ENCODE measurements at regions not wholly inside any gene's neighbourhood (a gene's known extent, or its start where the extent isn't known, plus 50 kb on each side); places are given as distances from the start of the nearest gene placed in this dataset.

DNA sequence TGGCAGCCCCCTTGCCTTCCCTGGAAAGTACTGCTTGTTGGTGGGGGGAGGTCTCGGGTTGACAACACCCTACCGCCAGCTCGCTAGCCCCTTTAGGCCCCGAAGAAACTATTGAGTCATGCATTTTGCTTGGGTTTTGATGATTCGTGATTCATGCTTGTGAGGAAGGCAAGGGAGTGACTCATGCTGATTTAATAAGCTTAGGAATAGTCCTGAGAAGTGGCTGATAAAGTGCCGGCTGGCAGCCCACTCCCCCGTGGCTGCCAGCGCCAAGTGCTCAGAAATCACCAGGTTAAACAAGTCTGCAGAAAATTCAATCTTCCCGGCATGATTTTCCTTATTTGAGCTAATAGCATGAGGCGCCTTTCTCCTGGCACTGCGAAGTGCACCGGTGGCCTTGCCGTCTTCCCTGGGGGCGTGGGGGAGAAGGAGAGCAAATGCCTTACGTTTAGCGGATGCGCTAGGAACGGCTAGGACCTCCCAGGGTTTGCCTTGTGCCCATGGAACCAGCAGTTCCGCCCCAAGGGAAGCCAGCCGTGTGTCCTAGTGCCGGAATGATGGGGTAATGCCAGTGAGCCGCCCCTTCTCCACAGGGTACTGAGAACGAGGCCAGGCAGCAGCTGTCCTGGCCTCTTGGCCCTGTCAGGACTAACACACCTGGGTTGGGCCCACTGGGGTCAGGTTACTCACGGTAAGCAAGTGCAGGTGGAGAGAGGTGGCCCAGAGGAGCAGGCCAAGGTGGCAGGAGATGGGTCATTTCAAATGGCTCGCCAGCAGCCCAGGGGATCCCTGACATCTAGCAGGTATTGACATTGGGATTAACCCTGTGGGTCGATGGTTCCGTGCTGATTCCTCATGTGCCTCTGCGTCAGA is 151.9 kb downstream of the MACROH2A1 start:
- DNase-seq, result peak; percentile 82 to 92 (median 91)

DNA sequence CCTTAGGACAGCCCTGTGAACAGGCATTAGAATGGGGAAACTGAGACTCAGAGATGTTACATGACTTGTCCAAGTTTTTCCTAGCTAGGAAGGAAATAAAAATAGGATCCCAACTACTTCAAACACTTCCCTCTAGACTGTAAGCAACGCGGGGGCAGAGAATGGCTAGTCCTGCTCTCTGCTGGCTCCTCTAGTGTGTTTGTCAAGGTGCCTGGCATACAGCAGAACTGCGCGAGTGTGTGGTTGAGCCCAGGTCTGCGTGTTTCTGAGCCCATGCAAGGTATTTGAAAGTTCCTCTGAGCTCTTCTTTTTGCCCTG is 152.5 kb downstream of the MACROH2A1 start:
- DNase-seq, result peak in 1 of 3 donors; percentile 17

DNA sequence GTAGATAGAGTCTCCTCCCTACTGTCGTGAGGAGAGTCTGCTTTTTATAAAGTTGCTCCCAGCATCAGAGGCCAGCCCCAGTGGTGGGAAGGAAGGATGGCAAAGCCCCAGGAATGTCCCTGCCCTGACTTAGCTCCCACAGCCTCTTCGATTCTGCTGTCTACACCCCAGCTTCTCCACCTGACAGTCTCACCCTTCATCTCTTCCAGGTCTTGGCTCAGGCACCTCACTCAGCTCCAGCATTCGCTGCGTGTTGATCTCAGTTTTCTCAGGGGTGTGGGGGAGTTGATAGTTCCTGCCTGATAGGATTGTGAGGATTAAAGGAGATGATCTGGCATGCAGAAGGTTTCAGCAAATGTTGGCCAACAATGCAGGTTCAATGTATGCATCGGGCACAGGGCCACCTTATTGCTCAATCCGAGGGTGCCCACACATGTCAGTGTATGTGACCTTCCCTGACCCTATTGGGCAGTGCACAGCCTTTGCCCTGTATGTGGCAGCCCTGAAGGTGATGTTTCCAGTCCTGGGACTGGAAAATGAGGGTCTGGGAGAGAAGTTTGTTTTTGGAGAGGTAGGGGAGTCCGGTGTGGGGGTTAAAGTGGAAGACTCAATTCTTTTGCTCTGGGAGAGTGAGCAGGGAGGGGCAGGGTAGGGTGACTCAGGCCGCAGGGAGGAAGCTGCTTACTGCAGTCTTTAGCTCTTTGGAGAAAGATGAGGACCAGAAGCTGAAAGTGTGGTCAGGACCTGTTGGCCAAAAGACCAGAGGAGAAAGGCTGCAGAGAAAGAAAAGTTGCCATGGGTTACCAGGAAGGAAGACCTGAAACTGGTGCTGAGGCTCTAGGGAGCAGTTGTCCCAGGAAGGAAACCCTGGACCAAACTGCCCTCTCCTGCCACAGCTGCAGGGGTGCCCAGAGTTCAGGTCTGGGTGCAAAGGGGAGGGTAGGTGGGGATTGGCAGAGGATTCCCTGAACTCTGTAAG is 153.2 kb downstream of the MACROH2A1 start:
- DNase-seq, result peak; percentile 76 to 79 (median 76)

DNA sequence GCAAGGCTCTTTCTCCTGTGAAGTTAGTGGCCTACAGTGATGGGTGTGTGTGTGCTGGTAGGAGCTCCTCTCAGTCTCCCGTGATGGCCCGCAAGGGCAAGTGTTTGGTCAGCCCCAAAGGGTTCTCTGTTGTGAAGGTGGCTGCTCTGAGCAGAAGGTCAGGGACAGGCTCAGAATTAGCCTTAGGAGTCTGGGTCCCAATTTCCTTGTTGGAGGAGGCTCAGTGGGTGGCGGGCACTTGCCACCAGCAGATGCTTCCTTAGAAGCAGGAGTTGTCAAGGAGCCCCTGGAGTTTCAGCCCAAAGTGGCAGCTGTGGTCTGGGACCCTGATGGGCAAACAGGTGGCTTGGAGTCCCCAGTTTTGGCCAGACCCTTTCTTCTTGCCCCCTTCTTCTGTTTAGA is 154.4 kb downstream of the MACROH2A1 start:
- no peak for DNase-seq

DNA sequence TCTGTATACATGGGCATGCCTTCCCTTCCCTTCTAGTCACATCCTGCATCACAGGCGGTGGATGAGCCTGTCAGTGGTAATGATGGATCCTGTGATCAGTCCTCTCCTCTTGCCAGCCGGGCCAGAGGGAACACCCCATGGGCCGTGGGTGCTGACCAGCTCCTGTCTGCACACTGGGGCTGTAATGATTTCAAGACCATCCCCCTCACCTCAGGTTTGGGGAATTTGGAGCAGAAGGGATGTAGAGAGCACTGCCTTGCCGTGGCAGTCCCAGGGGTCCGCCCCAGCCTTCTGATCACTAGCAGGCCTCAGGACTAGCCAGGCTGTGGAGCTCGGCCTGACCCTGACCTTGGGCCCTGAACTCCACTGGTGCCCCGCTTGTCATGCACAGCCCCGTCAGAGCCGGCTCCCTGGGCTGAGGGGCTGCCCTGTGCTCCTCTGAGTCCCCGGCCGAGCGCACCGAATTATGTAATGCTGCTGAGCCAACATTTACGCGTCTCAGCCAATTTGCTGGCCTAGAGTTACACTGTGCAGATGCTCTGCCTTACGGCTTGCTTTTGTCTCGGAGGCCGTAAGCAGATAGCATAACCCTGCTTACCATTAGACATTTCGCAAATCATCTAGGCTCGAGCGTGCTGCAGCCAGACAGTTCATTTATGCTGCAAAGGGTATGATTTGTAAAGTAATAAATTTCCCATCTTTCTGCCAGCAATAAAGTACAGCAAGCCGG is 155.3 kb downstream of the MACROH2A1 start:
- DNase-seq, result no peak

DNA sequence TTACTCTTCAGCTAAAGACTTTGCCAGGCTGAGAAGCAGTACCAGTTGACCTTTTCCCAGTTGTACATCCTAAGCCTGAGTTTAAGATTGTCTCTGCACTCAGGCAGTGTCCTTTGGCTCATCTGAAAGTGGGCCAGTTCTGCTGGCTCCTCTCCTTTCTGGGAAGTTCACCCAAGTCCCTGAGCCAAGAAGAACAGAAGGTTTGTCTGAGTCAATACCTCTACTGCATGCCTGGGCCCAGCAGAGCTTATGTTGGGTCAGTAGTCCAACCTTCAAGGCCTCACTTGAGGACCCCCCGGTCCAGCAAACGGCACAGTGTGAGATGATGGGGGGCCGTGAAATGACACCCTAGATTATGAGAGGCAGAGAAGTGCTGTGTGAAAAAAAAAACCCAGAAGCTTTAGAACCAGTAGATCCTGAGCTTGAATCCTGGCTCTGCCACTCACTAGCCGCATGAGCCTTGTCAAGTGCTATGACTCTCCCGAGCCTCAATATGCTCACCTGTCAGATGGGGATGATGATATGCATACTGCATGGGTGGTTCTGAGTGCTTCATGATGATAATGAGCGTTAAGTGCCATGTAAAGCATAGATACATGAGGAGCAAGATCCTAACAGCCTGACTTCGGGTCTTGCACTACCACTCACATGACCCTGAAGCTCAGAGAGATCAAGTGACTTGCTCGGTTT is 156.0 kb downstream of the MACROH2A1 start:
- no peak for DNase-seq

DNA sequence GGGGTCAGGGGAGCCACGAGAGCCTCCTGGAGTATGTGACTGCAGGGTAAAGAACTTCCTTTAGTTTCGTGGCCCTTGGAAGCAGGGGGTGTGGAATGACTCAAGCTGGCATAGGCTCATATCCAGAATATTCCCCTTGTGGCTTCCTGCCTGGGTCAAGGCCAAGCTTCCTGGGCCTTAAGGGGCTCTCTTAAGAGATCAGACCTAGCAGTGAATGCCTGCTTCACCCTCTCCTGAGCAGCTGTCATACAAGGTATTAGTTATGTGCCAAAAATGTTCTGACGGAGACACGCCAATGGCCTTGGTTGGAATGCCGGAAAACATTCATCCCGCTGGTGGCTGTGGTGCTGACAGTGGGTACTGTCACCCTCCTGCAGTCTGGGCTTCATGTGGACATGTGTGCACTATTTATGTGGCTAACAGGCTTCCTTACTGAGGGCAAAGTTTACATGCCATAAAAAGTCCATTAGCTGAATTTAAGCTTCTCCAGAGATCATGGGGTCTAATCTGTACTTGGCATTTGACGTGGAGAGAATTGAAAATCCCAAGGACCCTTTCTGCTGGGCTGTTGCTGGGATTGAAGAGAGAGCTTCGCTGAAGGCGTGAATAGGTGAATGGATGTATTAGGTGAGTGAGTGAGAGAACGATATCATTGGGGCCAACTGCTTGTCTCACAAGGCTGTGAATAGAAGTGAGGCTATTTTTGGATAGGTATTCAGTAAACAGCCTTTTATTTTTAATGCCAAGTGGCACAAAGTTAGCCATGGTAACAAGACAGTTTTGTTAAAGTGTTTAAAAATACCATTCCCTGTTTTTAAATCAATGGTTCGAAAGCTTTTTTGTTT is 156.8 kb downstream of the MACROH2A1 start:
- peak; percentile 33 to 48 (median 42) for DNase-seq

DNA sequence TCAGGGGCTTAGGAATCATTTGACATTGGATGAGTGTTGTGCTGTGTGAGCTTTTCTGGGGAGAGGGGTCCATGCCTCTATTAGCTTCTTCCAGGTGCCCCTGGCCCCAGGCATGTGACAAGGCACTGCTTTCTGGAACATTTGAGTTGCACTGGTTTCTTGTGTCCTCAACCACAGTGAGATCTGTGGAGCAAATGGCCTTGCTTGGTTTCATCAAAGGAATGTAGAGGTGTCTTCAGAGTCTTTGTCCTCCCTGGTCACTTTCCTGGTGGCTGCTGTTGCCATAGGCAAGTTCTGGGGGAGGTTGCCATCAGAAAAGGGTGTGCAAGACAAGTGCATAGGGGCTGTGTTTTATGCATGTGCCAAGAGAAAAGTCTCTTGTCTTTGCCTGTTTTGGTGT is 157.5 kb downstream of the MACROH2A1 start:
- no peak for DNase-seq

DNA sequence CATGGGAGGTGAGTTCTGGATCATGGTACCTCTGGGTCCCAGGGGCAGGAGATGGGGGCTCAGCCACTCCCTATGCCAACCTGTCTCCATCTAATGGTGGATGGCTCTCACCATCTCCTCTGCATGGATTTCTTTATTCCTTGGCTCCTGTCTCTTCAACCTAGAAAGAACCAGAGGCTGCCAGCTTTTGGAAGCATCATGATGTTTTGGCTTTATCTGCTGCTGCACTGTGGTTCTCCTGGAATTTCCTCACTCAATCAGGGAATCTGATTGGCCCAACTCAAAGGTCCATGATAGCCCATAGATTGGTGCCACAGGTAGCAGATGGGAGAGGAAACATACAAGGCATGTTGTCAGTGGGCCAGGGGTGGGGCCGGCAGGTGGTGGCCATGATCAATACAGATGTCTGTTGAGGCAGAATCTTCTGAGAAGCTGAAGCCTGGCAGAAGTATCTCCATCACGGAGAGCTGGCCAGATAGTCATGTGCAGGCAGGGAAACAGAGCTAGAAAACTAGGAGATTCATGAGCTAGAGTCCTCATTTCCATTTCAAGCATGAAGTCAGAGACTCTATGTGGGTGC is 158.2 kb downstream of the MACROH2A1 start:
- DNase-seq, result no peak

DNA sequence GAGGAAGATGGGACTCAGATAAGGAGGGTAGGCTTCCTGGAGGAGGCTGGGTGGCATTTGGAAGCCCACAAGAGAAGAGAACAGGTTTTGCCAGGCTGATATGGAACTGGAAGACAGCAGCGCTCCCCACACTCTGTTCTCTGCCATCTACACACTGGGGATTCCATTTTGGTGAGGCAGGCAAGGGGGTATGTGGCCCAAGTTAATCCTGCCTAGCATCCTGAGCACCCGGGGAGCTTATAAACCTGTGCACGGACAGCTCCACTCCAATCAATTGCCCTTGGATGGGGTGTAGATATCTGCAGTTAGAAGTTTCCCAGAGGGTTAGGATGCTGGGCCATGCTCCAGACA is 158.8 kb downstream of the MACROH2A1 start:
- no peak for DNase-seq

DNA sequence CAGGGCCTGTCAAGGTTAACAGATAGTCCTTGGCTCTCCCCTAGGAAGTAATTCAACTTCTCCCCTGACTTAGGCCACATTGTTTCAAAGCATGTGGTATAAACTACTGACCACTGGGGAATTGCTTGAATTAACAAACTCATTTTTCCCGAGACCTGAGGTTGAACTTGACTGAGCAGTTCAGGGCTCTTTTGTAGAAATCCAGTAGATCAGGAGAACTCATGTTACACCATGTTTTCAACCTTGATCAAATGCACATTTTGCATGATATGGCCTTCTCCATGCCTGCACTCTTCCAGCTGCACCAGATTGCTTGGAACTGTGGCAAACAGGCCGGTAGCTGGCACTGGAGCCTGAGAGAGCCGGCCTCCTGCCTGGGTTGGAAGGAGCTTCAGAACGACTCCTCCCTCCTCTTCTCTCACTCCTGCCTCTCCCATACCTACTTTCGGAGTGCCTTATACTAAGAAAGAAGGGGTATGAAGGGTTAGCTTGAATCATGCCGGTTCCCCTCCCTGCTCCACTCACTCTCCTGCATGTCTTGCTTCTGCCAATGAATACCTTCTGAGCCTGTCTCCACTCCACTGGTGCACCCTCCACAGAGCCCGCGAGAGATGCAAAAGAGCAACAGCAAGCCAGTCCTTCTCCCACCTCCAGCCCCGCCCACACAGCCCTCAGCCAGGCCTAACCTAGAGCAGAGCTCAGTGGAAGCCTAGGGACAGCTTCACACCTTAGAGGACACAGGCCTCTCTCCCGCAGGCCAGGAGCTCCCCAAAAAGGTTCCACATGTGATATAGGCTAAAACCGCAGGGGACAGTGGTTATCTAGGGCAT is 159.4 kb downstream of the MACROH2A1 start:
- DNase-seq, result no peak

DNA sequence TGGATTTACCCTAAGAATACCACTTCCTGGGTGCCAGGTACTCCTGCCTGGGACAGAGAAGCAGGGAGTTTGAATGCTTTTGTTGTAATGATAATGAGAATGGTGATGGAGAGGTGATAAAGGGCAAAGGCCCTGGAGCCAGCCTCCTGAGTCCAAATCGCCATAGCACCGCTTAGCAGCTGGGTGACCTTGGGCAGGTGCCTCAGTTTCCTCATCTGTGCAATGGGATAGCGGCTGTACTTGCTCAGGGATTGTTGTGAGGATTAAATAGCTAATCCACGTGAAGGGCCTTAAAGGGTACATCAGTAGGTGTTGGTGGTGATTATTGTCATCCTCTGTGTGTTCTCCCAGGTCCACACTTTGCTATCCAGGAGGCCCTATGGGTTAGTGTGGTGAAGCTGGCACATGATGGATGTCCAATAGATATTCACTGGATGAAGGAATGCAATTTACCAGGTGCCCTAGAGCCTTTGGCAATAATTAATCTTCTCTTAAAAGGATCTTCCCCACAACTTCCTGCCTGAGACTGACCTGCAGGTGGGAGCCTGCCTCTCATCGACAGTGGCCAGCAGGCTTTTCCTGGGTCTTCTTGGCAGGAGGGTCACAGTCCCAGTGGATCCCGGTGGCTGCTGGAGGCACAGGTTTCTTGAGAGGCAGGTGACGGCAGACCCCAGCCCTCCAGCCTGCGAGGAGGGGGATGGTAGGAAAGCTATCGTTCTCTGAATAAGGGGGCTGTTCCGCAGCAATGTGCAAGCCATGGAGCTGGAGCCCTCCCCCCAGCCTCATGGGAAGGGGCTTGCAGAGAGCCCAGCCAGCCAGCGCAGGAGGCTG is 160.2 kb downstream of the MACROH2A1 start:
- DNase-seq, result no peak

DNA sequence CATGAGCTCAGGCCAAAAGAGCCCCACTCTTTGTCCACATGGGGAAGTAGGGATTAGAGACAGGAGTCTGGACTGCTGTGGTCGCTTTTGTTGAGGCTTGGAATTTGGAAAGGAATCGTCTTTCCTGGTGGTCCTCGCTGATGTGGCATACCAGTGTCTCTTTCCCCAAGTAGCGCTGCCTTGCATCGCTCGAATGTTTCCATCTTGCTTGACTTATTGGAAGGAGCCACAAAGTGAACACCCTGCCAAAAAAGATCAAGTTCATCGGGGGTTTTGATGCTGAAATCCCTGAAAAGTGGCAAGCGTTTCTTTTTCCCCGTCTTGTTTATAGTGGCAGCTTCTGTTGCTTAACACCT is 161.3 kb downstream of the MACROH2A1 start:
- DNase-seq, result no peak

DNA sequence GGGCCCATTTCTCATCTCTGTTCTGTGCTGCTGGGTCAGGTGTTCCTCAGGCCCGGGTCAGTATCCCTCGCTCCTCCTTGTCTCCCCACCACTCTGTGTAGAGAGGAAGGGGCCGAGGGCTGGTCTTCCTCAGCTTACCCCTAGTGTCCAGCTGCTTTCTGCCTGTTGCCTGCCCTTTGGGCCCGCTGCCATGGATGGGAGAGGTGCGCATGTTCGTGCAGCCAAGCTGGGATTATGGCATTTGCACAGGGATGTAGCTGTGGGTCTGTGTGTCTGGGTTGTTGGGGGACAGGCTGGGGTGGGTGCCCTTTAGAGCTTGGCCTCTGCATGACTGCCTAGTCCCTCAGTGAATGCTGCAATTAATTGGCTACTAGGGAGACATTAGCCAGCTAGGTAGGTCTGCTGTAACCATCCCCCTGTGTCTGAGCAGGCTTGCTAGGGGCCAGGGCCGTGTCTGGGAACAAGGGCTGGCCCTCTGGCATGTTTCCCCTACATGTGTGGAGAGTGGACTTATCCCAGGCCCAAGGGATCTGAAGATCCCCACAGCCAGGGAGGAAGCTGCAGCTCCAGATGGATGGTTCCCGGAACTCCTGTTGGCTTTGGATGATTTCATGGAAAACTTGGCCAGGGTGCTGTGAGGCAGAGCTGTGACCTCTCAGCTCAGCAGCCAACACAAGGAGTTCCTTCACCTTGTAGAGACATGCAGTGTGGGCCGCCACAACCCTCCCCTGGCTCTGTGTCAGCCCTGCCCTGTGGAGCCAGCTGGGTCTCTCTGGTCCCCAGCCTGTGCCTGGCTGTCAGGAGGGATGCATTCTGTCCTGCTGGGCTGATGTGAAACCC is 161.9 kb downstream of the MACROH2A1 start:
- no peak for DNase-seq

DNA sequence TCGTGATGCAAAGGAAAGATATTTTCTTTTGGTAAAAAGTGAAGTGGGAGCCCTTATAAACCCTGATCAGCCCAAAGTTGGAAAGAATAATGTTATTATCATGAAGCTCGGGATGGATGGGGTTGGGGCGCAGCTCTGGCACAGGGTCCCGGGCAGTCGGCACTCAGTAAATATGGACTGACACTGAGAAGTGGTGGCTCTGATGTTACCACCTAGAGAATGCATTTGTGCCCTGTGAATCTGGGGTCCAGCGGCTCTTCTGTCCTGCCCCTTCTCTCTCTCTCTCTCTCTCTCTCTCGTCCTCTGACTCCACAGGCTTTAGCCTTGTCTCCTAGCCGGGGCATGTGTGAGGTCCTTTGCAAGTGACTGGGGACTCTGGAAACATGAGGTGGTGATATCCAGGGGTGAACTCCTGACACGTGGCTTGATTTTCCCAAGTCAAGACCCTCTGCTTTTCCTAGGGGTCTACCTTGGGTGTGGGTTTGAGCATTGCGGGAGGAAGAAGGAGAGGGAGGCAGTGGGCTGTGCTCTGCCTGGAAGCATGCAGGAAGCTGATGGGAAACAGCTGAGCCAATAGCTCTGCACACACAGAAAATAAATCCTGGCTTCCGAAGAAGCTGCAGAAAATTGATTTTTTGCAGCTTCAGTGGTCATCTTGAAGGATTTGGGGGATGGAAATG is 162.7 kb downstream of the MACROH2A1 start:
- no peak for DNase-seq

DNA sequence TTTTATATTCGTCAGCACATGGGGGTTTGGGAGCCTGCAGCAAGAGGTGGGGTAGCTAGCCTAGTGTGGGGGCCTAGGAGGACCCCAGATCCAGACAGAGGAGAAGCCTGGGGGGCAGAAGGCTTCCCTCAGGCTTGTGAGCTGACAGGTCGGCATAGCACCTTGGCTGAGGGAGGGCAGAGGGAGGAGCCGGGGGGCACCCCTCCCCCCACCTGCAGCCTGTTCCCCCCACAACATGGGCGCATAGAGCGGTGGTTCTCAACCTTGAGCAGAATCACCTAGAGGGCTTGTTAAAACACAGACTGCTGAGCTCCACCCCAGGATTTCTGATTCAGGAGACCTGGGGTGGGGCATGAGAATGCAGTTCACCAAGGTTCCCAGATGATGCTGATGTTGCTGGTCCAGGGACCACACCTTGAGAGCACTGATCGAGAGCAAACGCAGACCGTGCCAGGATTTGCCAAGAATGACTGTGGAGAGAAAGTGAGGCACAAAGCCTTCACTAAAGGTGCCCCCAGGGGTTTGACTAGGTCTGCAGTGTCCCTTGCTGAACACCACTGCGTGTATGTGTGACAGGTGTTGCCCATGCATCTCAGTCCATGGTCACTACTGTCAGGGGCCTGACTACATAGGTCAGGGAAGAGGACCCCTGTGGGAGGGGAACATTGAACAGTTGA is 163.3 kb downstream of the MACROH2A1 start:
- DNase-seq, result no peak

DNA sequence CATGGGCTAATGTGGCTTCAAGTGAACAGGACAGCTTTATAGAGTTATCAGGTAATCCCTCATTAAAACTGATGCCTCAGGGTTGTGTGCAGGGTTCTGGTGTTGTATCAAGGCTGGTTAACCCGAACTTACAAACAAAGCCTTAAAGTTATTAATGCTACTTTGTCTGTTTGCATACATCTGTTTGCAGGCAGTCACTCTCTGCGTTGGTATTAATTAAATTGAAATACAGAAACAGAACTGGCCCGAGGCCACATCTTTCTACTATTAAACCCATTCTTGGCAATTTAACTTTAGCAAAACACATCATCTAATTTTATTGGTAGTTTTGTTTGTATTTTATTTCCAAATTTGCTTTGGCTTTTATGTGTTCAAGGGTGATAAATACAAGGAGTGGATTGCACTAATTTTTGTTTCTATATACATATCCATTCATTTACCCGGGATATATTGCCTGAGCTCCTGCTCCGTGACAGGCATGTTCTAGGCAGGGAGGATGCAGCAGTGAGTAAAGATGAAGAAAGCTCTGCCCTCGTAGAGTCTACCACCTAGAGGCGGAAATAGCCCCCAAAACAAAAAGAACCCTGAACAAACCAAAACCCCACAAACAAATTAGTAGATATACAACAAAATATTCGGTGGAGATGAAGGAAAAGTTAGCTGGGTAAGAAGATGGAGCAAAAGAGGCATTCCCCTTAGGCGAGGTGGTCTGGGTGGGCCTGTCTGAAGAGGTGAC is 164.2 kb downstream of the MACROH2A1 start:
- DNase-seq, result no peak

Measured in suppressor macrophage treated with lipopolysaccharide for 1 hour (primary cell).